GM18909 (cell line): ENCODE measurements at regions not wholly inside any gene's neighbourhood (a gene's known extent, or its start where the extent isn't known, plus 50 kb on each side); places are given as distances from the start of the nearest gene placed in this dataset.
"Not testable (repeated sequence)": the region's sequence is repeated elsewhere in the genome, so short reads cannot be mapped to it uniquely, and the experiment has no call there.

Experiments used
- ATAC-seq: cut with Tn5 transposase; IDR thresholded peaks from one replicate; pipeline ENCODE4 v1.9.1; 2021; ENCODE audit warnings: mild to moderate bottlenecking; ENCODE audit not compliant: unreplicated experiment, poor library complexity

- no peak for ATAC-seq
These were observed 104.4 kb upstream of the ZBTB20 start for GRCh38 chr3:115251509-115251908.

GRCh38 chr3:115252679-115253078 lies 105.6 kb upstream of the ZBTB20 start:
- no peak for ATAC-seq

GRCh38 chr3:115254492-115255196 lies 107.6 kb upstream of the ZBTB20 start:
- no peak for ATAC-seq

GRCh38 chr3:115255197-115255585 lies 108.1 kb upstream of the ZBTB20 start:
- no peak for ATAC-seq

GRCh38 chr3:115270849-115271248 lies 123.8 kb upstream of the ZBTB20 start:
- ATAC-seq: no peak

- ATAC-seq: no peak
These were observed 125.1 kb upstream of the ZBTB20 start for GRCh38 chr3:115272036-115272824.

GRCh38 chr3:115275896-115276295 lies 128.8 kb upstream of the ZBTB20 start:
- ATAC-seq: no peak

GRCh38 chr3:115279939-115280338 lies 132.9 kb upstream of the ZBTB20 start:
- no peak for ATAC-seq

GRCh38 chr3:115280506-115280905 lies 133.4 kb upstream of the ZBTB20 start:
- ATAC-seq: no peak

- ATAC-seq: no peak
These were observed 134.9 kb upstream of the ZBTB20 start for GRCh38 chr3:115281697-115282675.

GRCh38 chr3:115284980-115285379 lies 137.9 kb upstream of the ZBTB20 start:
- ATAC-seq: no peak

GRCh38 chr3:115286529-115287197 lies 139.6 kb upstream of the ZBTB20 start:
- no peak for ATAC-seq

- no peak for ATAC-seq
These were observed 140.1 kb upstream of the ZBTB20 start for GRCh38 chr3:115287198-115287597.

GRCh38 chr3:115292131-115292530 lies 145.0 kb upstream of the ZBTB20 start:
- no peak for ATAC-seq

- ATAC-seq: no peak
These were observed 145.6 kb upstream of the ZBTB20 start for GRCh38 chr3:115292677-115293165.

- ATAC-seq: no peak
These were observed 146.2 kb upstream of the ZBTB20 start for GRCh38 chr3:115293321-115293720.

GRCh38 chr3:115301364-115301860 lies 154.3 kb upstream of the ZBTB20 start:
- no peak for ATAC-seq

- not testable (repeated sequence) for ATAC-seq
These were observed 170.9 kb upstream of the ZBTB20 start for GRCh38 chr3:115317953-115318352.

- no peak for ATAC-seq
These were observed 174.3 kb upstream of the ZBTB20 start for GRCh38 chr3:115321400-115321805.

GRCh38 chr3:115322901-115323300 lies 175.8 kb upstream of the ZBTB20 start:
- no peak for ATAC-seq
